ENCODE measurements at regions not wholly inside any gene's neighbourhood (a gene's known extent, or its start where the extent isn't known, plus 50 kb on each side); places are given as distances from the start of the nearest gene placed in this dataset.
"Not testable (repeated sequence)": the region's sequence is repeated elsewhere in the genome, so short reads cannot be mapped to it uniquely, and the experiment has no call there.

GRCh38 chr2:56801770-56802169 lies 618.0 kb downstream of the CCDC85A start:
- no peak for DNase-seq

GRCh38 chr2:56803596-56803995 lies 619.8 kb downstream of the CCDC85A start:
- no peak for DNase-seq

GRCh38 chr2:56806924-56807323 lies 623.1 kb downstream of the CCDC85A start:
- no peak for DNase-seq

GRCh38 chr2:56807861-56808260 lies 624.1 kb downstream of the CCDC85A start:
- no peak for DNase-seq

GRCh38 chr2:56811401-56811800 lies 627.6 kb downstream of the CCDC85A start:
- DNase-seq, result no peak

GRCh38 chr2:56812432-56812831 lies 628.6 kb downstream of the CCDC85A start:
- no peak for DNase-seq

- no peak for DNase-seq
These were observed 629.7 kb downstream of the CCDC85A start for GRCh38 chr2:56813490-56813889.

GRCh38 chr2:56816666-56817065 lies 632.9 kb downstream of the CCDC85A start:
- DNase-seq, result no peak

GRCh38 chr2:56831780-56832179 lies 648.0 kb downstream of the CCDC85A start:
- DNase-seq, result no peak

- no peak for DNase-seq
These were observed 650.9 kb downstream of the CCDC85A start for GRCh38 chr2:56834686-56835085.

GRCh38 chr2:56840009-56840408 lies 656.2 kb downstream of the CCDC85A start:
- DNase-seq, result not testable (repeated sequence)

GRCh38 chr2:56860991-56861390 lies 677.2 kb downstream of the CCDC85A start:
- DNase-seq, result no peak

- no peak for DNase-seq
These were observed 687.9 kb downstream of the CCDC85A start for GRCh38 chr2:56871644-56872043.

- DNase-seq, result no peak
These were observed 690.9 kb downstream of the CCDC85A start for GRCh38 chr2:56874717-56875116.

- DNase-seq, result no peak
These were observed 705.9 kb downstream of the CCDC85A start for GRCh38 chr2:56889738-56890137.

- DNase-seq, result no peak
These were observed 708.6 kb downstream of the CCDC85A start for GRCh38 chr2:56892382-56892781.

- DNase-seq, result no peak
These were observed 715.2 kb downstream of the CCDC85A start for GRCh38 chr2:56898986-56899385.

GRCh38 chr2:56912490-56912889 lies 728.7 kb downstream of the CCDC85A start:
- DNase-seq, result no peak

GRCh38 chr2:56918790-56919189 lies 735.0 kb downstream of the CCDC85A start:
- DNase-seq, result no peak

- no peak for DNase-seq
These were observed 750.2 kb downstream of the CCDC85A start for GRCh38 chr2:56933976-56934375.

- DNase-seq, result no peak
These were observed 751.1 kb downstream of the CCDC85A start for GRCh38 chr2:56934866-56935265.

- no peak for DNase-seq
These were observed 756.3 kb downstream of the CCDC85A start for GRCh38 chr2:56940054-56940453.

GRCh38 chr2:56952871-56953270 lies 769.1 kb downstream of the CCDC85A start:
- no peak for DNase-seq

GRCh38 chr2:56960581-56960980 lies 776.8 kb downstream of the CCDC85A start:
- DNase-seq, result no peak

- no peak for DNase-seq
These were observed 778.9 kb downstream of the CCDC85A start for GRCh38 chr2:56962673-56963072.

Measured in amygdala (tissue), 56 donors.